Transverse colon (tissue), 4 donors: ENCODE measurements at regions not wholly inside any gene's neighbourhood (a gene's known extent, or its start where the extent isn't known, plus 50 kb on each side); places are given as distances from the start of the nearest gene placed in this dataset.

Experiments
- EP300 ChIP-seq: sonication (generic); formaldehyde crosslinking; IDR thresholded peaks from one replicate; pipeline ENCODE4 v1.6.1; 2017; ENCODE audit warnings: antibody characterized with exemption, low read depth
- POLR2AphosphoS5 ChIP-seq, 3 donors: sonication (generic); formaldehyde crosslinking; IDR thresholded peaks; one replicate each; pipeline ENCODE4 v1.6.1; 2016; ENCODE audit warnings: antibody characterized with exemption in 3 of 3
- TF ChIP-seq, protein P1 (sequence below), 5 experiments: fragments of 200-600 bp in 3 of 5; fragments of 450-650 bp in 2 of 5; sonication (generic) in 3 of 5; IDR thresholded peaks; 1 replicate in 2 of 5; 2 replicates in 3 of 5; pipeline ENCODE4 v1.5.1; 2016 to 2017; ENCODE audit warnings: antibody characterized with exemption in 5 of 5, inconsistent platforms in 3 of 5, mild to moderate bottlenecking in 2 of 5, moderate library complexity in 1 of 5

DNA sequence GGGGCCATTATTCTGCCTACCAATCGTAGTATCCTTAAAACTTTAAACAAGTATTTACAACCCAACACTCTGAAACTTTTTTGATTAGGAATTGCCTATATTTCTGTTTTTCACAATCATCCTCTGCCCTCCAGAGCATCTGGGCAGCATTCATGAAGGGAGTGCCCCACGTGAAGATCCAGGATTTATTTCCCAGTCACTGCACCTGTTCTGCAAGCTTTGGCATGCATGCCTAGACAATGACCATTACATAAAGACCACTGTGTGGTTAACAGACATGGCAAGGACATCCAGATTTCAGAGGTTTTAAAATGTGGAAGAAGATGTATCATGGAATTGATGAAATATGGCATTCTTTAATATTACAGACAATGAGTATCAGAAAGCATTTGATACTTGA is 1083.8 kb downstream of the TBC1D22A start:
- TF ChIP-seq, protein P1, sequence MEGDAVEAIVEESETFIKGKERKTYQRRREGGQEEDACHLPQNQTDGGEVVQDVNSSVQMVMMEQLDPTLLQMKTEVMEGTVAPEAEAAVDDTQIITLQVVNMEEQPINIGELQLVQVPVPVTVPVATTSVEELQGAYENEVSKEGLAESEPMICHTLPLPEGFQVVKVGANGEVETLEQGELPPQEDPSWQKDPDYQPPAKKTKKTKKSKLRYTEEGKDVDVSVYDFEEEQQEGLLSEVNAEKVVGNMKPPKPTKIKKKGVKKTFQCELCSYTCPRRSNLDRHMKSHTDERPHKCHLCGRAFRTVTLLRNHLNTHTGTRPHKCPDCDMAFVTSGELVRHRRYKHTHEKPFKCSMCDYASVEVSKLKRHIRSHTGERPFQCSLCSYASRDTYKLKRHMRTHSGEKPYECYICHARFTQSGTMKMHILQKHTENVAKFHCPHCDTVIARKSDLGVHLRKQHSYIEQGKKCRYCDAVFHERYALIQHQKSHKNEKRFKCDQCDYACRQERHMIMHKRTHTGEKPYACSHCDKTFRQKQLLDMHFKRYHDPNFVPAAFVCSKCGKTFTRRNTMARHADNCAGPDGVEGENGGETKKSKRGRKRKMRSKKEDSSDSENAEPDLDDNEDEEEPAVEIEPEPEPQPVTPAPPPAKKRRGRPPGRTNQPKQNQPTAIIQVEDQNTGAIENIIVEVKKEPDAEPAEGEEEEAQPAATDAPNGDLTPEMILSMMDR (IDR thresholded peaks at IDR 0.05): no peak
- TF ChIP-seq EP300 (no peak), POLR2AphosphoS5 (IDR thresholded peaks at IDR 0.05) (no peak)
